GM23248 (cell line): ENCODE measurements at regions not wholly inside any gene's neighbourhood (a gene's known extent, or its start where the extent isn't known, plus 50 kb on each side); places are given as distances from the start of the nearest gene placed in this dataset.

Experiments
- EZH2 ChIP-seq: fragments of 200-600 bp; sonication (generic); IDR thresholded peaks from 2 replicates; pipeline ENCODE4 v1.6.1; 2018; ENCODE audit warnings: antibody characterized with exemption, mild to moderate bottlenecking; ENCODE audit not compliant: insufficient read depth, poor library complexity, severe bottlenecking
- EZH2phosphoT487 ChIP-seq: fragments of 200-600 bp; sonication (generic); IDR thresholded peaks from 2 replicates; pipeline ENCODE4 v1.6.1; 2018; ENCODE audit warnings: antibody characterized with exemption, moderate library complexity, mild to moderate bottlenecking, low read depth; ENCODE audit not compliant: insufficient read depth

- no peak for TF ChIP-seq EZH2phosphoT487
- no peak for TF ChIP-seq EZH2
Measured at GRCh38 chr18:47453038-47453437, 201.6 kb upstream of the SKOR2 start.
